Prostate gland (tissue), 2 donors: ENCODE measurements at regions not wholly inside any gene's neighbourhood (a gene's known extent, or its start where the extent isn't known, plus 50 kb on each side); places are given as distances from the start of the nearest gene placed in this dataset.

ENCODE experiments used
- CTCF ChIP-seq, 4 experiments: fragments of 200-600 bp in 2 of 4; fragments of 450-650 bp in 2 of 4; sonication (generic) in 2 of 4; IDR thresholded peaks; 1 replicate in 3 of 4; 2 replicates in 1 of 4; pipeline ENCODE4 v1.5.1; 2016 to 2019; ENCODE audit warnings: antibody characterized with exemption in 4 of 4, mild to moderate bottlenecking in 2 of 4, moderate library complexity in 2 of 4
- POLR2A ChIP-seq: fragments of 450-650 bp; IDR thresholded peaks from one replicate; pipeline ENCODE4 v1.6.1; 2016; ENCODE audit warnings: antibody characterized with exemption, mild to moderate bottlenecking
- POLR2AphosphoS5 ChIP-seq: sonication (generic); formaldehyde crosslinking; IDR thresholded peaks from one replicate; pipeline ENCODE4 v1.6.1; 2017; ENCODE audit warnings: antibody characterized with exemption

GRCh38 chr3:105162448-105162847 is 204.3 kb upstream of the ALCAM start:
- TF ChIP-seq CTCF (IDR thresholded peaks at IDR 0.05) (no peak), POLR2A (no peak), POLR2AphosphoS5 (no peak)
